ENCODE measurements at regions not wholly inside any gene's neighbourhood (a gene's known extent, or its start where the extent isn't known, plus 50 kb on each side); places are given as distances from the start of the nearest gene placed in this dataset.
"Not testable (repeated sequence)": the region's sequence is repeated elsewhere in the genome, so short reads cannot be mapped to it uniquely, and the experiment has no call there.

DNA sequence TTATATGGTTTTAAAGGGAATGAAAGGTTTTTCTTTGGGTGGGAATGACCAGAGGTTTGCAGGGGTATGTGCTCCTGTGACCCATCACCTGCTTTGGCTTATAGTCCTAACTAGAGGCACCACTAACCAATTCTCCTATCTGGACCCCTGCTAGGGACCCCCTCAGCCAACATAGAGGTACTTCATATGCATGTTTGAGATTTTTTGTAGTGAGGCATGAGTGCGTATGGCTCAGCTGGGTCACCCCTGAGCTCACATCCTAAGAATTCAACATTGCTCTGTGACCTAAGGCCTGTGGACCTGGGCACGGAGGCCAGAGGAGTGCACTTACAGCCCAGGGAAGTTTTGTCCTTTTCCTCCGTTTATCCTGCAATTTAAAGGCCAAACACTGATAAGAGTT, 68.4 kb upstream of the EEF1E1 start:
- no peak for DNase-seq (ENCODE audit: low spot score in 2 of 2)
- TF ChIP-seq POLR2AphosphoS5 (IDR thresholded peaks at IDR 0.05) = no peak
- TF ChIP-seq, protein P1, sequence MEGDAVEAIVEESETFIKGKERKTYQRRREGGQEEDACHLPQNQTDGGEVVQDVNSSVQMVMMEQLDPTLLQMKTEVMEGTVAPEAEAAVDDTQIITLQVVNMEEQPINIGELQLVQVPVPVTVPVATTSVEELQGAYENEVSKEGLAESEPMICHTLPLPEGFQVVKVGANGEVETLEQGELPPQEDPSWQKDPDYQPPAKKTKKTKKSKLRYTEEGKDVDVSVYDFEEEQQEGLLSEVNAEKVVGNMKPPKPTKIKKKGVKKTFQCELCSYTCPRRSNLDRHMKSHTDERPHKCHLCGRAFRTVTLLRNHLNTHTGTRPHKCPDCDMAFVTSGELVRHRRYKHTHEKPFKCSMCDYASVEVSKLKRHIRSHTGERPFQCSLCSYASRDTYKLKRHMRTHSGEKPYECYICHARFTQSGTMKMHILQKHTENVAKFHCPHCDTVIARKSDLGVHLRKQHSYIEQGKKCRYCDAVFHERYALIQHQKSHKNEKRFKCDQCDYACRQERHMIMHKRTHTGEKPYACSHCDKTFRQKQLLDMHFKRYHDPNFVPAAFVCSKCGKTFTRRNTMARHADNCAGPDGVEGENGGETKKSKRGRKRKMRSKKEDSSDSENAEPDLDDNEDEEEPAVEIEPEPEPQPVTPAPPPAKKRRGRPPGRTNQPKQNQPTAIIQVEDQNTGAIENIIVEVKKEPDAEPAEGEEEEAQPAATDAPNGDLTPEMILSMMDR (IDR thresholded peaks at IDR 0.05) = no peak
- TF ChIP-seq POLR2A (IDR thresholded peaks at IDR 0.05) = no peak
- intact Hi-C loops (cut with DNase I; ENCODE audit: low total_unique reads) = no loop called here
- Histone ChIP-seq H3K4me1 (no peaks in the 10 kb centered on the region), H3K36me3 (no peaks in the 10 kb centered on the region), H3K27ac (no peak overlapping the region), H3K4me3 (no peak overlapping the region), H3K27me3 (no peaks in the 10 kb centered on the region), H3K9me3 (no peaks in the 10 kb centered on the region)

GRCh38 chr6:8170245-8170644, 67.9 kb upstream of the EEF1E1 start:
- DNase-seq (ENCODE audit: low spot score in 2 of 2) = no peak
- intact Hi-C loops (cut with DNase I; ENCODE audit: low total_unique reads) = no loop called here
- Histone ChIP-seq H3K4me3 (no peak overlapping the region), H3K9me3 (no peaks in the 10 kb centered on the region), H3K36me3 (no peaks in the 10 kb centered on the region), H3K4me1 (no peaks in the 10 kb centered on the region), H3K27ac (no peak overlapping the region), H3K27me3 (no peaks in the 10 kb centered on the region)
- TF ChIP-seq, protein P1 (IDR thresholded peaks at IDR 0.05) = no peak
- TF ChIP-seq POLR2A (IDR thresholded peaks at IDR 0.05) (no peak), POLR2AphosphoS5 (IDR thresholded peaks at IDR 0.05) (no peak)

GRCh38 chr6:8166156-8166555, 63.8 kb upstream of the EEF1E1 start:
- H3K36me3 ChIP-seq = no peaks in the 10 kb centered on the region
- no peaks in the 10 kb centered on the region for H3K27me3 ChIP-seq
- intact Hi-C loops (cut with DNase I; ENCODE audit: low total_unique reads) = no loop called here
- DNase-seq (ENCODE audit: low spot score in 2 of 2) = no peak
- no peak overlapping the region for H3K27ac ChIP-seq
- H3K4me3 ChIP-seq = no peak overlapping the region
- TF ChIP-seq, protein P1 (IDR thresholded peaks at IDR 0.05) = no peak
- TF ChIP-seq POLR2A (IDR thresholded peaks at IDR 0.05) (no peak), POLR2AphosphoS5 (IDR thresholded peaks at IDR 0.05) (no peak)
- no peaks in the 10 kb centered on the region for H3K4me1 ChIP-seq
- no peaks in the 10 kb centered on the region for H3K9me3 ChIP-seq

- H3K27me3 ChIP-seq; H3K4me1 ChIP-seq; intact Hi-C loops (cut with DNase I; ENCODE audit: low total_unique reads); DNase-seq (ENCODE audit: low spot score in 2 of 2); H3K27ac ChIP-seq; H3K36me3 ChIP-seq; H3K4me3 ChIP-seq; H3K9me3 ChIP-seq: not testable (repeated sequence)
Measured at GRCh38 chr6:8165008-8165407, 62.7 kb upstream of the EEF1E1 start.

GRCh38 chr6:8164281-8164680, 61.9 kb upstream of the EEF1E1 start:
- intact Hi-C loops (cut with DNase I; ENCODE audit: low total_unique reads); H3K27ac ChIP-seq; H3K27me3 ChIP-seq; H3K36me3 ChIP-seq; H3K4me3 ChIP-seq; H3K4me1 ChIP-seq; DNase-seq (ENCODE audit: low spot score in 2 of 2); H3K9me3 ChIP-seq: not testable (repeated sequence)

- H3K9me3 ChIP-seq = no peaks in the 10 kb centered on the region
- no peak overlapping the region for H3K4me3 ChIP-seq
- no peak overlapping the region for H3K27ac ChIP-seq
- DNase-seq (ENCODE audit: low spot score in 2 of 2) = no peak
- intact Hi-C loops (cut with DNase I; ENCODE audit: low total_unique reads) = no loop called here
- no peaks in the 10 kb centered on the region for H3K36me3 ChIP-seq
- H3K4me1 ChIP-seq = no peaks in the 10 kb centered on the region
- no peaks in the 10 kb centered on the region for H3K27me3 ChIP-seq
- no peak for TF ChIP-seq POLR2A (IDR thresholded peaks at IDR 0.05)
- TF ChIP-seq, protein P1 (IDR thresholded peaks at IDR 0.05) = no peak
- TF ChIP-seq POLR2AphosphoS5 (IDR thresholded peaks at IDR 0.05) = no peak
Measured at GRCh38 chr6:8159966-8160365, 57.6 kb upstream of the EEF1E1 start.
